ENCODE measurements at regions not wholly inside any gene's neighbourhood (a gene's known extent, or its start where the extent isn't known, plus 50 kb on each side); places are given as distances from the start of the nearest gene placed in this dataset.
A peak's percentile ranks its signal among the peaks of the same experiment; 100 is the strongest.

GRCh38 chr2:121860033-121860757 is 104.7 kb downstream of the TSN start:
- Mint-ChIP-seq H3K4me3 (ENCODE audit: unreplicated experiment) (no peak overlapping the region), H3K4me1 (ENCODE audit: unreplicated experiment) (no peaks in the 10 kb centered on the region)
- DNase-seq (ENCODE audit: extremely low spot score, unreplicated experiment), result no peak

DNA sequence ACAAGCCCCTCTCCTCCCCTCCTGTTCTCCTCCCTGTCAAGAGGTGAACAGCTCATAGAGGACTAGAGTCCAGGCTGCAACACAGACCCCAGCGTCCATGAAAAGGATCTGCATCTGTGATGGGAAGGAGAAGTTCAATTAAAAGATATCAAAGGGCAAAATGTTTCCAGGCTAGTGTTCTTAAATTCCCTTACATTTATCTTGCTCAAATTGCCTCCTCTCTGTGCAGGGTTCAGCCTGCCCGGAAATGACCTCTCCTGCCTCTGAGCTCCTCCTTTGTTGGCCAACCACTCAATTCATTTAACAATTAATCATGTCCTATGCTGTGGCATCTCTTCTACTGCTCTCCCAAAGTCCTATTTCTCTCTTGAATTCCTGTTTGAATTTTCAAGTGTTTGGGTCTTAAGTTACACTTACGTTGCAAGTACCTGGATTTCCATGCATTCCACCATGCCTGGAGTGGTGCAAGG is 105.3 kb downstream of the TSN start:
- Mint-ChIP-seq H3K27ac (ENCODE audit: unreplicated experiment) (no peak overlapping the region), H3K9me3 (ENCODE audit: unreplicated experiment) (no peaks in the 10 kb centered on the region), H3K4me3 (ENCODE audit: unreplicated experiment) (no peak overlapping the region), H3K4me1 (ENCODE audit: unreplicated experiment) (no peaks in the 10 kb centered on the region), H3K27me3 (ENCODE audit: unreplicated experiment) (peaks cover 9% of the 10 kb centered on the region), H3K36me3 (ENCODE audit: unreplicated experiment) (no peaks in the 10 kb centered on the region)
- no peak for DNase-seq (ENCODE audit: extremely low spot score, unreplicated experiment)
- TF ChIP-seq CTCF (IDR thresholded peaks at IDR 0.05), result no peak

More at GRCh38 chr2:121860033-121860757, 104.7 kb downstream of the TSN start:
- Mint-ChIP-seq H3K36me3 (ENCODE audit: unreplicated experiment) (no peaks in the 10 kb centered on the region), H3K9me3 (ENCODE audit: unreplicated experiment) (no peaks in the 10 kb centered on the region), H3K27ac (ENCODE audit: unreplicated experiment) (no peak overlapping the region), H3K27me3 (ENCODE audit: unreplicated experiment) (peaks cover 11% of the 10 kb centered on the region)
- no peak for TF ChIP-seq CTCF (IDR thresholded peaks at IDR 0.05)

GRCh38 chr2:121862286-121862685 is 106.8 kb downstream of the TSN start:
- Mint-ChIP-seq H3K36me3 (ENCODE audit: unreplicated experiment) (no peaks in the 10 kb centered on the region), H3K9me3 (ENCODE audit: unreplicated experiment) (no peaks in the 10 kb centered on the region), H3K27ac (ENCODE audit: unreplicated experiment) (no peak overlapping the region), H3K27me3 (ENCODE audit: unreplicated experiment) (peaks cover 5% of the 10 kb centered on the region), H3K4me3 (ENCODE audit: unreplicated experiment) (no peak overlapping the region), H3K4me1 (ENCODE audit: unreplicated experiment) (no peaks in the 10 kb centered on the region)
- no peak for TF ChIP-seq CTCF (IDR thresholded peaks at IDR 0.05)
- DNase-seq (ENCODE audit: extremely low spot score, unreplicated experiment), result peak; percentile 65

GRCh38 chr2:121865914-121866313 is 110.5 kb downstream of the TSN start:
- no peak overlapping the region for H3K4me3 Mint-ChIP-seq (ENCODE audit: unreplicated experiment)
- no peaks in the 10 kb centered on the region for H3K9me3 Mint-ChIP-seq (ENCODE audit: unreplicated experiment)
- DNase-seq (ENCODE audit: extremely low spot score, unreplicated experiment), result no peak
- no peaks in the 10 kb centered on the region for H3K36me3 Mint-ChIP-seq (ENCODE audit: unreplicated experiment)
- no peak overlapping the region for H3K27ac Mint-ChIP-seq (ENCODE audit: unreplicated experiment)
- no peaks in the 10 kb centered on the region for H3K4me1 Mint-ChIP-seq (ENCODE audit: unreplicated experiment)
- TF ChIP-seq CTCF (IDR thresholded peaks at IDR 0.05), result no peak
- H3K27me3 Mint-ChIP-seq (ENCODE audit: unreplicated experiment), result peaks cover 10% of the 10 kb centered on the region

DNA sequence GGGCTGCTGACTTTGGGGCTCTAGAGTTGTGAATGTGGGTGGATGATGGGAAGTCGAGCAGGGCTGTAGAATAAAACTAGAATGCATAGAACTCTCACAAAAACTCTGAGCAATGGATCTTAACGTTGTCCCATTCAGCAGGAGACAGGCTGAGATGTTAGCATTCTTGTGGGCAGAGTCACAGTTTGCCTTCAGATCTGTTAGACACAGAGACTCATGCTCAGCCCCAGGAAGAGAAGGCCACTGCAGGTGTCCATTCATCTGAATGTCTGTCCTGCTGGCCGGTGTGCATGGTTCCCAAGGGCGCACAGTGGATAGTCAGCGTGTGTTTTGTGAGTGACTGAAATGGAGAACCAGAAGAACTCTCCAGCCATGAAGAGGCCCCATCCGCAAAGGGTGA is 111.3 kb downstream of the TSN start:
- Mint-ChIP-seq H3K36me3 (ENCODE audit: unreplicated experiment) (no peaks in the 10 kb centered on the region), H3K27me3 (ENCODE audit: unreplicated experiment) (peaks cover 10% of the 10 kb centered on the region)
- TF ChIP-seq CTCF (IDR thresholded peaks at IDR 0.05), result no peak

More for the DNA sequence above, 111.3 kb downstream of the TSN start:
- no peak overlapping the region for H3K4me3 Mint-ChIP-seq (ENCODE audit: unreplicated experiment)
- H3K4me1 Mint-ChIP-seq (ENCODE audit: unreplicated experiment), result no peaks in the 10 kb centered on the region
- DNase-seq (ENCODE audit: extremely low spot score, unreplicated experiment), result peak; percentile 62
- no peak overlapping the region for H3K27ac Mint-ChIP-seq (ENCODE audit: unreplicated experiment)
- H3K9me3 Mint-ChIP-seq (ENCODE audit: unreplicated experiment), result no peaks in the 10 kb centered on the region

All from osteocyte (in vitro differentiated cells).